T-helper 2 cell treated with Interferon-gamma antibody and Interleukin-4, amounts not matched to agents 5 μg/mL and 100 μg/mL, for 36 hours (primary cell): ENCODE measurements at regions not wholly inside any gene's neighbourhood (a gene's known extent, or its start where the extent isn't known, plus 50 kb on each side); places are given as distances from the start of the nearest gene placed in this dataset.
"Not testable (repeated sequence)": the region's sequence is repeated elsewhere in the genome, so short reads cannot be mapped to it uniquely, and the experiment has no call there.

ENCODE experiments used
- DNase-seq: peaks from one replicate; pipeline ENCODE4 v3.0.0; 2021; ENCODE audit warnings: low spot score
- H3K27ac Mint-ChIP-seq: one replicate; pipeline ENCODE4 v1.8.0; 2021; ENCODE audit warnings: mild to moderate bottlenecking, mixed read lengths
- H3K27me3 Mint-ChIP-seq: one replicate; pipeline ENCODE4 v1.8.0; 2021; ENCODE audit warnings: low read depth, mixed read lengths
- H3K36me3 Mint-ChIP-seq: one replicate; pipeline ENCODE4 v1.8.0; 2021; ENCODE audit warnings: low read depth, mixed read lengths
- H3K4me1 Mint-ChIP-seq: one replicate; pipeline ENCODE4 v1.8.0; 2021; ENCODE audit warnings: low read depth, mixed read lengths
- H3K4me3 Mint-ChIP-seq: one replicate; pipeline ENCODE4 v1.8.0; 2022; ENCODE audit warnings: mild to moderate bottlenecking, moderate library complexity, mixed read lengths
- H3K9me3 Mint-ChIP-seq: one replicate; pipeline ENCODE4 v1.8.0; 2021; ENCODE audit warnings: mixed read lengths

GRCh38 chr3:20648921-20649381 lies 462.9 kb upstream of the SGO1 start:
- Mint-ChIP-seq H3K36me3 (no peaks in the 10 kb centered on the region), H3K27me3 (no peaks in the 10 kb centered on the region), H3K4me1 (no peaks in the 10 kb centered on the region), H3K27ac (no peak overlapping the region), H3K4me3 (no peak overlapping the region), H3K9me3 (peaks cover 23% of the 10 kb centered on the region)
- no peak for DNase-seq

- Mint-ChIP-seq H3K4me3 (no peak overlapping the region), H3K36me3 (no peaks in the 10 kb centered on the region), H3K27ac (no peak overlapping the region), H3K4me1 (no peaks in the 10 kb centered on the region), H3K27me3 (no peaks in the 10 kb centered on the region), H3K9me3 (peaks cover 23% of the 10 kb centered on the region)
- no peak for DNase-seq
These were observed 462.3 kb upstream of the SGO1 start for GRCh38 chr3:20648294-20648693.

GRCh38 chr3:20646425-20646824 lies 460.4 kb upstream of the SGO1 start:
- H3K4me3 Mint-ChIP-seq, result no peak overlapping the region
- no peaks in the 10 kb centered on the region for H3K27me3 Mint-ChIP-seq
- H3K9me3 Mint-ChIP-seq, result peaks cover 16% of the 10 kb centered on the region
- H3K27ac Mint-ChIP-seq, result no peak overlapping the region
- DNase-seq, result no peak
- no peaks in the 10 kb centered on the region for H3K36me3 Mint-ChIP-seq
- no peaks in the 10 kb centered on the region for H3K4me1 Mint-ChIP-seq

GRCh38 chr3:20645340-20645739 lies 459.3 kb upstream of the SGO1 start:
- H3K4me1 Mint-ChIP-seq, result no peaks in the 10 kb centered on the region
- H3K27ac Mint-ChIP-seq, result no peak overlapping the region
- H3K36me3 Mint-ChIP-seq, result no peaks in the 10 kb centered on the region
- no peaks in the 10 kb centered on the region for H3K27me3 Mint-ChIP-seq
- no peak overlapping the region for H3K4me3 Mint-ChIP-seq
- no peak for DNase-seq
- peaks cover 16% of the 10 kb centered on the region for H3K9me3 Mint-ChIP-seq

GRCh38 chr3:20637729-20638128 lies 451.7 kb upstream of the SGO1 start:
- no peak overlapping the region for H3K4me3 Mint-ChIP-seq
- no peaks in the 10 kb centered on the region for H3K27me3 Mint-ChIP-seq
- no peak overlapping the region for H3K27ac Mint-ChIP-seq
- DNase-seq, result no peak
- no peaks in the 10 kb centered on the region for H3K4me1 Mint-ChIP-seq
- H3K36me3 Mint-ChIP-seq, result no peaks in the 10 kb centered on the region
- peaks cover 8% of the 10 kb centered on the region for H3K9me3 Mint-ChIP-seq

- Mint-ChIP-seq H3K36me3 (no peaks in the 10 kb centered on the region), H3K27me3 (no peaks in the 10 kb centered on the region), H3K4me1 (no peaks in the 10 kb centered on the region), H3K27ac (no peak overlapping the region), H3K9me3 (peaks cover 39% of the 10 kb centered on the region), H3K4me3 (no peak overlapping the region)
- no peak for DNase-seq
These were observed 436.3 kb upstream of the SGO1 start for GRCh38 chr3:20622304-20622703.

- H3K9me3 Mint-ChIP-seq, result peaks cover 37% of the 10 kb centered on the region
- not testable (repeated sequence) for H3K36me3 Mint-ChIP-seq, H3K4me1 Mint-ChIP-seq, H3K27ac Mint-ChIP-seq, H3K4me3 Mint-ChIP-seq, H3K27me3 Mint-ChIP-seq, DNase-seq
These were observed 432.6 kb upstream of the SGO1 start for GRCh38 chr3:20618621-20619020.

- not testable (repeated sequence) for H3K4me3 Mint-ChIP-seq, DNase-seq, H3K4me1 Mint-ChIP-seq, H3K27ac Mint-ChIP-seq, H3K36me3 Mint-ChIP-seq, H3K27me3 Mint-ChIP-seq
- peaks cover 40% of the 10 kb centered on the region for H3K9me3 Mint-ChIP-seq
These were observed 432.2 kb upstream of the SGO1 start for GRCh38 chr3:20618181-20618580.

GRCh38 chr3:20615982-20616381 lies 430.0 kb upstream of the SGO1 start:
- not testable (repeated sequence) for DNase-seq, H3K36me3 Mint-ChIP-seq, H3K4me3 Mint-ChIP-seq, H3K27me3 Mint-ChIP-seq, H3K27ac Mint-ChIP-seq, H3K4me1 Mint-ChIP-seq
- peaks cover 59% of the 10 kb centered on the region for H3K9me3 Mint-ChIP-seq

- Mint-ChIP-seq H3K4me1 (no peaks in the 10 kb centered on the region), H3K27me3 (no peaks in the 10 kb centered on the region), H3K27ac (no peak overlapping the region), H3K36me3 (no peaks in the 10 kb centered on the region), H3K4me3 (no peak overlapping the region), H3K9me3 (peaks cover 76% of the 10 kb centered on the region)
- DNase-seq, result no peak
These were observed 422.2 kb upstream of the SGO1 start for GRCh38 chr3:20608054-20608738.

GRCh38 chr3:20604659-20605058 lies 418.7 kb upstream of the SGO1 start:
- no peaks in the 10 kb centered on the region for H3K4me1 Mint-ChIP-seq
- no peak overlapping the region for H3K27ac Mint-ChIP-seq
- H3K36me3 Mint-ChIP-seq, result no peaks in the 10 kb centered on the region
- DNase-seq, result no peak
- H3K4me3 Mint-ChIP-seq, result no peak overlapping the region
- H3K27me3 Mint-ChIP-seq, result no peaks in the 10 kb centered on the region
- peaks cover 62% of the 10 kb centered on the region for H3K9me3 Mint-ChIP-seq

GRCh38 chr3:20589275-20589674 lies 403.3 kb upstream of the SGO1 start:
- Mint-ChIP-seq H3K27me3 (no peaks in the 10 kb centered on the region), H3K4me1 (no peaks in the 10 kb centered on the region), H3K9me3 (peaks cover 32% of the 10 kb centered on the region), H3K27ac (no peak overlapping the region), H3K4me3 (no peak overlapping the region), H3K36me3 (no peaks in the 10 kb centered on the region)
- no peak for DNase-seq

GRCh38 chr3:20588781-20589180 lies 402.8 kb upstream of the SGO1 start:
- no peak for DNase-seq
- H3K27me3 Mint-ChIP-seq, result no peaks in the 10 kb centered on the region
- H3K9me3 Mint-ChIP-seq, result peaks cover 32% of the 10 kb centered on the region
- no peak overlapping the region for H3K27ac Mint-ChIP-seq
- no peaks in the 10 kb centered on the region for H3K36me3 Mint-ChIP-seq
- H3K4me3 Mint-ChIP-seq, result no peak overlapping the region
- H3K4me1 Mint-ChIP-seq, result no peaks in the 10 kb centered on the region

- no peaks in the 10 kb centered on the region for H3K36me3 Mint-ChIP-seq
- no peak for DNase-seq
- H3K4me3 Mint-ChIP-seq, result no peak overlapping the region
- peaks cover 4% of the 10 kb centered on the region for H3K9me3 Mint-ChIP-seq
- no peak overlapping the region for H3K27ac Mint-ChIP-seq
- H3K4me1 Mint-ChIP-seq, result no peaks in the 10 kb centered on the region
- no peaks in the 10 kb centered on the region for H3K27me3 Mint-ChIP-seq
These were observed 397.6 kb upstream of the SGO1 start for GRCh38 chr3:20583648-20584047.

- no peak for DNase-seq
- Mint-ChIP-seq H3K9me3 (peaks cover 6% of the 10 kb centered on the region), H3K27me3 (no peaks in the 10 kb centered on the region), H3K4me3 (no peak overlapping the region), H3K4me1 (no peaks in the 10 kb centered on the region), H3K36me3 (no peaks in the 10 kb centered on the region), H3K27ac (no peak overlapping the region)
These were observed 390.2 kb upstream of the SGO1 start for GRCh38 chr3:20576228-20576627.
